SW480 (cell line): ENCODE measurements at regions not wholly inside any gene's neighbourhood (a gene's known extent, or its start where the extent isn't known, plus 50 kb on each side); places are given as distances from the start of the nearest gene placed in this dataset.

Source experiments
- DNase-seq: peaks from one replicate; pipeline ENCODE4 v3.0.0-alpha.2; 2016; ENCODE audit warnings: low spot score

GRCh38 chr13:33953203-33953602 lies 135.3 kb downstream of the RFC3 start:
- no peak for DNase-seq

DNA sequence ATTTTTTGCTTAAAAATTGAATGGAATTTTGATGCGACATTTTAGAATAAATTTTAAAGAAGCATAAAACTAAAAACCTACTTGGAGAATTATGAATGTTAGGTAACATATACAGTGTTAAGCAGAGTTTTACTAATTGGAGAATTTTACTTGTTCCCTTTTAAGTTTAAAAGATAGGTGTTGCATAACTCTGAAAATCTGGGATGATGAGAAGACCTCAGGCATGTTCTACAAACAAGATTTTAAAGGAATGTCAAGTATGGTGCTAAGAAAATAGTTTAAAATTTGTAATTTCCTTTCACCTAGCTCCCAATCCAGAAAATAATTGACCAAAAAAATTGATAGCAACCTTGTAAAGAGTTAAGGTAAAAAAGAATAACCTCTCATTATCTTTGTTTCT lies 135.8 kb downstream of the RFC3 start:
- DNase-seq, result no peak

GRCh38 chr13:33956346-33956745 lies 138.4 kb downstream of the RFC3 start:
- DNase-seq, result no peak

DNA sequence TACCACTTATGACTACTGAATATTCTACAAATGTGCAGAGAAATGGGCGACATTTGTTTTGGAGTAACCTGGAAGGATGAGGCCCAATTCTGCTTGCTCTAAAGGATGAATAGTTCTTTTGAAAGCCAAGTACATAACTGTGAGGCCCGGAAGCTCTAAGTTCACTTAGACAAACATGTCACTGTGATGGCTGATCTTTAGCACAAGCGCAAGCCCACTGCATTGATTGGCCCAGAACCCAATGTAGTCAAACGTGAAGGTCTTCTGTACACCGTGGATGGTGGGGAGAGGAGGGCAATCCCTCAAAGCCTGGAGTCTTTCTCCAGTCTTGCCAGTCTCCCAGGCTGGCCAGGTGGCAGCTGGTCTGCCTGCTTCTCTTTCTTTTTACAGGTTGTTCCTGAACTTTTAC lies 139.6 kb downstream of the RFC3 start:
- no peak for DNase-seq

DNA sequence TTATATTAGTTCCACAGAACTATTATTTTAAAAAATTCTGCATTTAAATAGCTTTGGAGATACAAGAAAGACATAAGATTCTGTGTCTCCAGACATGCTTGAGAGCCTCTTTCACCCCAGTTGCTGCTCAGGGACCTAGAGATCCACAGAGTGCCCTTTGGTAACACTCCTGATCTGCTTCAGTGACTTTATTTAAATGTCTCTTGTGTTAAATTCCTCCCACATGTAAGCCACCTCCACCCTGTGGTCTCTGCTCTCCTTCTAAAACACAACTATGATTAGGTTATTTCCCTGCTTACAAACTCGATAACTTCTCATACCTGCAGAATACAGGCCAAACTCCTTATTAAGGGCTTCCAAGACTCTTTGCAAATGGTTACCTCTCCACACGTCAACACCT lies 141.0 kb downstream of the RFC3 start:
- no peak for DNase-seq

DNA sequence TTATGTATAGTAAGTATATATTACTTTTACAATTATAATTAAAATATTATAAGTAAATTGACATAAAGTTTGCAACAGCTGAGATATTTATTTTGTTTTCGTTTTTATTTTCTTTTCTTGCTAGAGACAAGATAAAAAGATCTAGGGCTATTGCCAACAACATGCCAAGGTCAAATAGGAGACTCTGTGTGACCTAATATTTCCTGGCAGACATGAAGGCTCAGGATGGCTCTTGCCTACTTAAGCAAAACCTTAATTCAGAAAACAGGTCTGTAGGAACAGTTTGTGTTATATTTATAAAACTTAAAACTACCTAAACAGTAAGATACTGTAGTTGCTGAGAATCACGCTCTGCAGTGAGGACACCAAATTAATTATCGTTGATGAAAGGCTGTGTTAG lies 145.2 kb downstream of the RFC3 start:
- DNase-seq, result no peak

GRCh38 chr13:33963895-33964294 lies 145.9 kb downstream of the RFC3 start:
- no peak for DNase-seq

- no peak for DNase-seq
These were observed 150.9 kb downstream of the RFC3 start for GRCh38 chr13:33968520-33969507.

DNA sequence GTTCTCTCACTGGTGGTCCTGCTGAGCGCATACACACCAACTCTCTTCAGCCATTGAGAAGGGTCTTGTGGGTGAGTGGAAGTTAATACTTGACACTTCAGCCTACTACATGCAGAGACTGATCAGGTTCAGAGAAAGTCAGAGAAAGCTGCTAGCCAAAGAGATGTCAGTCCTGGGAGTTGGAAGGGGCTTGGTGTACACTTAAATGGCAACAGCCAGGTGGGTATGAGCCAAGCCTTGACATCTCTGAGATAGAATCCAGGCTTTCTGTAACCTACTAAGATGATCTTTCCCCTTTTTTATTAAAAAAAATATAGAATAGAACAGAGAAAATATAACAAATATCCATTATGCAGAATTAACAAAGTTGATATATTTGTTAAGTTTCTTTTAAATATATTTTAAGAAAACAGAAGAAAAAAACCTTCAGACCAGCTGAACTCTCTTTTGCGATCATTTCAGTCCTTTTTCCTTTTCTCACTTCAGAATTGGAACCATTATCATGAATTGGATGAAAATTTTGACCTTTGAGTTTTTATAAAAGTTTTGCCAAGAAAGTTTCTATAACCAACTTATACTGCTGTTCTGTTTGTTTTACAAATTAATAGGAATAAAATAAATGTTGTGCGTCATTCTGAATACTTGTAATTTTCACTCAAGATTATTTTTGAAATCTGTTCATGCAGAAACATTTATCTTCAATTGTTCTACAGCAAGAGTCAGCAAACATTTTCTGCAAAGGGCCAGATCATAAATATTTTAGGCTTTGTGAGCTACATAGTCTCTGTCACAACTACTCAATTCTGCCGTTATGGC lies 153.0 kb downstream of the RFC3 start:
- DNase-seq, result no peak

DNA sequence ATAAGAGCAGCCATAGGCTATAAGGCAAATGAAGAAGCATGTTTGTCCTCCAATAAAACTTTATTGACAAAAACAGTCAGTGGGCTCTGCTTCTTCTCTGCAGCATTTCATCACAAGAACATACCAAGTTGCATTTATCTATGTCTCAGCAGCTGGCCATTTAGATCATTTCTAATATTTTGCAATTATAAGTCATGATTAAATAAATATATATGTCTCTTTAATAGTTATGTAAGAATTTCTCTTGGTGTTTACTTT lies 153.5 kb downstream of the RFC3 start:
- DNase-seq, result no peak

DNA sequence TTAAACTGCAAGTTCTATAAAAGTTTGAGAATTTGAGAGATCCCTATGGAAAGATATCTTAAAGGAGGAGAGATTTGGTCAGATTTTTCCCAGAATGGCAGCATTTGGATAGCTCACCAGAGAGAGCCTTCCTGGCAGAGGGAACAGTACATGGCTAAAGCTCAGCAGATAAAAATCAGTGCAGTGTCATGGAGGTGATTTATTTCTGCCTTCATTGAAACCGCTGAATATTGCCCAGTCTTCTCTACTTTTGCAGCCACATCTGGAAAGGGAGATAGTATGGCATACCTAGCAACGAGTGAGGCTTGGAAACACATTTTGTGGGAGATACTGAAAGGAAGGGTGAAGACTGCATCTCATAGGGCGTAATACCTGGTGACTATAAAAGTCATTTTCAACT lies 155.2 kb downstream of the RFC3 start:
- DNase-seq, result no peak

DNA sequence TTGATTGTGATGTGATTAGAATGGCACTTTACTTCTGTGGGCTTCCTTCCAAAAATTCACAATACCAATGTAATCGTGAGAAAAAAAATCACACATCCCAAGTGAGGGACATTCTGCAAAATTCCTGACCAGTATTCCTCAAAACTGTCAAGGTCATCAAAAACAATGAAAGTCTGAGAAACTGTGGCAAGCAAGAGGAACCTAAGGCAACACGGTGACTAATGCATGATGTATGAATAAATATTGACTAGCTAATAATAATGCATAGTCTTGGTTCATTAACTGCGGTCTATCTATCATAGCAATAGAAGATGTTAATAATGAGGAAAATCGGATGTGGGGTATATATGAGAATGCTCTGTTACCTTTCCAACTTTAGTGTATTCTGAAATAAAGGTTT lies 159.0 kb downstream of the RFC3 start:
- no peak for DNase-seq

- no peak for DNase-seq
These were observed 160.7 kb downstream of the RFC3 start for GRCh38 chr13:33978653-33979052.

DNA sequence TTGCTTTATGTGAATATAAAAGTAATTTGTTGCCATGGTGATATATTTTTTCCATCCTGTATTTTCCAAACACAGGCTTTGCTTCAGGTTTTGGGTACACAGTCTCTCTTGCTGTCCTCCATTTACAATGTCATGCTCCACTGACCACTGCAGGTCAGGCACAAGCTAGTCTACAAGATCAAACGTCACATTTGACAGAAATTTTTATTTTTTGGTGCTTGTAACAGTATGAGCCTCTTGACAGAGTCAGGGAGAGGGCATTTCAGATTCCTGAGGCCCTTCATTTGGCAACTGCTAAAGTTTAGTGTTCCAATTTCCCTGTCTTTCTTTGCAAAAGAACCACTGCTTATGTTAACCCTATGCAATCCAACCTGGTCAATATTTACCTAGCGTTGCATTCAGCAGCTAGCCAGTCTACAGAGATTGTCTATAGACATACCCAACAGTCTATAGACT lies 175.0 kb downstream of the RFC3 start:
- no peak for DNase-seq

DNA sequence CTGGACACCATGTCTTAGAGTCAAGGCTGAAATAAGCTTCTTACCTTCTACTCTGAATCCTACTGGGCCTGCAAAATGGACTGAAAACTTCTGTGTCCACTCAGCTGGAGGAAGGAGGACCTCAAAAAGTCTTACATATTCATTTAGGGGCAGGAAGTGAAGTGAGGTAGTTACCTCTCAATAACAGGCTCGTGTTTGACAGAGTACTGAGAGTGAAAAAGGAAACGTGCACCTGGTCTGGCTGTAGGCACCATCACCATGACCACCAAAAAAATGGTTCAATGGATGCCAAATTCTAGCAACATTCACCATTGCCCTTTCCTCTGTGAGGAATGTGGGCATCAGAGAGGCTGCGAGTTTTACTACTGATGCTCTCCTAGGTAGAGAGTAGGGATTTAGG lies 176.2 kb downstream of the RFC3 start:
- no peak for DNase-seq

DNA sequence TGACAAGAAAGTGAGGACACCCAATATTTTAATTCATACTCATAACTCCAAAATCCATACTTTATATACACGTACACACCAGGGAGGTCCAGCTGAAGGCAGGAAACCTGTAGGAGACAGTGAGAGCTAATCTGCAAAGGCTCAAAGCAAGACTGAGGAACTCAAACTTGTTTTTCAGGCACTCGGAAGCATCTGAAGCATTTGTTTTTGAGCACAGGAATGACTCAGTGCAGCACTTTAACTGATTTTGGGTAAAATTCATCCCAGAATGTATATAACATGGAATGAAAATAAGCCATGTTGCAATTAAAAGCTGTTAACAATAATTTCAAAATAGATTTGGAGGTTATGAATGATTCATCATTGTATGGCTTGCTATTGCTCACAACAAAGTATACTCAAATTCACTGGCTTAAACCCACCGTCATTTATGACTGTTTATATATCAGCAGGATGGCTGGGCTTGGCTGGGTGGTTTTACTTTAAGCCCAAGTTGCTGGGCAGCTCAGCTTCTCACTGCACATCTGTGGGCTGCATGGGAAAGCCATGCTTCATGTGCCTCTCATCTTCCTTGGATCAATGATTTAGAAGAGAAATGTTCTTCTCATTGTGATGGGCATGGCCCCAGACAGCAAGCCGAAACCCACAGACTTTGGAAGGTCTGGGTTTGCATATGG lies 177.0 kb downstream of the RFC3 start:
- DNase-seq, result no peak

DNA sequence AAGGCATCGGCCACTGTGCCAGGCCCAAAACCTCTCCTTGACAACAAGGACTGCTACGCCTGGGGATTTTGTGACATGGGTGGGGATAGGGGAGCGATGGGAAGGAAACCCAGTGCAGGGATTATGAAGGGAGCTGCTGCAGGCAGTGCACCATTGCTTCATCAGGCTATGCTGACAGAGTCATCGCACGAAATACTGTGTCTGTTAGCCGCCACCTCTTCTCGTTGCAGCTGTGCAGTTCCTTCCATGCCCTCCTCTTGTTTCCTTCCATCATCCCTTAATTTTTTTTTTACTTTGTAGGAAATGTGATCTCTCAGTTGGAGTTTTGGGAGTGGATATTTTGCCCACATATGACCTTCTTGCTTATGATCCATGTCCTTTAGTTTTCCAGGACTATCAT lies 178.7 kb downstream of the RFC3 start:
- no peak for DNase-seq

DNA sequence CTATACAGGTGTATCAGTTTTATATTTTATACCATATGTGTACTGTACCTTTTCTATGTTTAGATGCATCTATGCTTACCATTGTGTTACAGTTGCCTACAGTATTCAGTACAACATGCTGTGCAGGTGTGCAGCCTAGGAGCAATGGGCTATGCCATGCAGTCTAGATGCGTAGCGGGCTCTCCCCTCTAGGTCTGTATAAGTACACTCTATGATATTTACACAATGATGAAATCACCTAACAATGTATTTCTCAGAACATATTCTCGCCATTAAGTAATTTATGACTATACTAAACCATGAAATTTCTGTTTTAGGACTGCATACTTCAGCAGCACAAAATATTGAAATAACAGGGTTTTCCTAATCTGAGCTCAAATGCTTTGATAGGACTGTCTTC lies 179.6 kb downstream of the RFC3 start:
- no peak for DNase-seq

GRCh38 chr13:33999811-34000605 lies 182.1 kb downstream of the RFC3 start:
- DNase-seq, result no peak

DNA sequence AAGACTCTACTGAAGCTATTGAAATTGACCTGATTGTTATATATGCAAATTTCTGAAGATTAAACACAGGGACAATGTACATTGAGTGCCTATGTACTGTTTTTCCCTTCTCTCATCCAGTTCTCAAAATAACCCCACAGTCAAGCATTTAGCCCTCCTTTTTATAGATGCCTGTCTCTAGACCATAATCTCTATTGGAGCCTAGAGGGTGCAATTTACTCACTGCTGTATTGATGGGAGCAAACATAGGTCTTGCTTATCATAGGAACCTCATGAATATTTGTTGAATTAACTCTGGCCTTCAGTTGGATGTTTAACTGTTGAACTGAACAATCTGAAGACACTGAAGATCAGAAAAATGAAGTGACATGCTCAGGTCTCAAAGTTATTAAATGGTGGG lies 183.0 kb downstream of the RFC3 start:
- no peak for DNase-seq

GRCh38 chr13:34001389-34001788 lies 183.4 kb downstream of the RFC3 start:
- DNase-seq, result no peak

- DNase-seq, result no peak
These were observed 184.2 kb downstream of the RFC3 start for GRCh38 chr13:34002141-34002540.
